ENCODE measurements at regions not wholly inside any gene's neighbourhood (a gene's known extent, or its start where the extent isn't known, plus 50 kb on each side); places are given as distances from the start of the nearest gene placed in this dataset.

DNA sequence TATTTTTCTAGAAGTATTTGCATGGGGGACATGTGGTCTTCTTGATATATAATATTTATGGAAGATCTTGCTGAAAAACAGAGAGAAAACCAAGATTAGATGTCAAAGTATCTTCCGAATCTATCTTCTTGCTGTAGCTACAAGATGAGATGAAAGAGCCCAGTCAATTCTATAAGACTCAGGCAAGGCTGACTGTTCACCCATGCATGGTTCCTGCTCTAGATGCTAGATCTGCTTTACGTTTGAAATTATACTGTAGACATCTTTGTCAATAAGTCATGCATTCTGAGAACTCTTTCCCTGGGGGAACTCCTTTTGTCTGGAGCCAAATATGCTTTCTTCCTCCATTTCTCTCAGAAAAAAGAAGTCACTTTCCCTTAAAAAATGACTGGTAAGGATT lies 1292.0 kb downstream of the XPNPEP1 start:
- 86% methylated on average over 2 of the region's 2 CpGs for WGBS
- no peaks in the 10 kb centered on the region for H3K36me3 ChIP-seq (ENCODE audit: control insufficient read depth in 2 of 2, insufficient read depth in 2 of 2, low read length in 1 of 2)
- no peaks in the 10 kb centered on the region for H3K27me3 ChIP-seq (ENCODE audit: control insufficient read depth in 2 of 2, insufficient read depth in 1 of 2, low read length in 1 of 2)
- DNase-seq (ENCODE audit: low read depth in 6 of 9, low spot score in 9 of 9) = no peak
- no peak overlapping the region for H3K4me3 ChIP-seq (ENCODE audit: low read length in 2 of 2)
- H3K9me3 ChIP-seq (ENCODE audit: control insufficient read depth in 2 of 2, insufficient read depth in 1 of 2, low read length in 1 of 2) = no peaks in the 10 kb centered on the region
- H3K27ac ChIP-seq (ENCODE audit: low read depth in 1 of 2, low read length in 1 of 2) = no peak overlapping the region
- H3K4me1 ChIP-seq (ENCODE audit: control insufficient read depth in 2 of 2, insufficient read depth in 2 of 2, low read length in 2 of 2) = no peaks in the 10 kb centered on the region

DNA sequence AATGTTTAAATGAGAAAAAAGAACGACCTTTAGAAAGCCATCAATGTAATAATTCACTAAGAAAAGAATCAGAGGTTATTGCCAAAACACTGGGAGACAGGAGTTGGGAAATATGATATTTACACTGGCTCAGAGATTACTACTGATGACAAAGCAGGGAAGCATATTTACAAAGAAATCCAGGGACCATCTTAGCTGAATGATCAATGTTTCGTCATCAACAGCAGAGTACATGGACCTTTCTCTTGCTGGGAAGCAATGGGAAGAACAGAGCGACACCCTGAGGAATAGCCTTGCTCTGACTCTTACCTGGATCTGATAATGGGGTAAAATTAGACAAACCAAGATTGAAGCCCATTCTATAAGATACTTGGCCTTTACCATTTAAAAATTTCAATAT lies 1293.5 kb downstream of the XPNPEP1 start:
- H3K27me3 ChIP-seq (ENCODE audit: control insufficient read depth in 2 of 2, insufficient read depth in 1 of 2, low read length in 1 of 2) = no peaks in the 10 kb centered on the region
- no peaks in the 10 kb centered on the region for H3K4me1 ChIP-seq (ENCODE audit: control insufficient read depth in 2 of 2, insufficient read depth in 2 of 2, low read length in 2 of 2)
- no peak overlapping the region for H3K27ac ChIP-seq (ENCODE audit: low read depth in 1 of 2, low read length in 1 of 2)
- DNase-seq (ENCODE audit: low read depth in 6 of 9, low spot score in 9 of 9) = no peak
- no peaks in the 10 kb centered on the region for H3K9me3 ChIP-seq (ENCODE audit: control insufficient read depth in 2 of 2, insufficient read depth in 1 of 2, low read length in 1 of 2)
- H3K36me3 ChIP-seq (ENCODE audit: control insufficient read depth in 2 of 2, insufficient read depth in 2 of 2, low read length in 1 of 2) = no peaks in the 10 kb centered on the region
- 71% methylated on average over 3 of the region's 3 CpGs for WGBS
- H3K4me3 ChIP-seq (ENCODE audit: low read length in 2 of 2) = no peak overlapping the region

DNA sequence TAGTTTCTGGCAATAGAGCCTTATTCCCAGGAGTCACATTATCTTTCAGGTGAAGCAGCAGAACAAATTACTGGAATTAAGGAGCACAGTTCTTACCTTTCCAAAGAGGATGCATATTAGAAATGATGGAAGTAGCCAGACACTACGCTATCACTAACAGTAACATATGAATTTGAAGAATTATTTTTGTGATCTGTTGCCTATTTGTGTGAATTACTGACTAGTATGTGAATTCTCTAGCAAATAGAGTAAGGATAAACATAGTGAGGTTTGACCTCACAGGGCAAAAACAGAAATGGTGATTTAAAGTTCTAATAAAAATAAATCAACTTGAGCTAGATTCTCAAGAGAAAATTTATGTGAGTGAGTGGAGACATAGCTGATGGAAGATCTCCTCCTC lies 1299.3 kb downstream of the XPNPEP1 start:
- H3K4me3 ChIP-seq (ENCODE audit: low read length in 2 of 2) = no peak overlapping the region
- H3K27me3 ChIP-seq (ENCODE audit: control insufficient read depth in 2 of 2, insufficient read depth in 1 of 2, low read length in 1 of 2) = no peaks in the 10 kb centered on the region
- WGBS = 80% methylated on average over 1 of the region's 1 CpG
- H3K4me1 ChIP-seq (ENCODE audit: control insufficient read depth in 2 of 2, insufficient read depth in 2 of 2, low read length in 2 of 2) = no peaks in the 10 kb centered on the region
- H3K9me3 ChIP-seq (ENCODE audit: control insufficient read depth in 2 of 2, insufficient read depth in 1 of 2, low read length in 1 of 2) = no peaks in the 10 kb centered on the region
- no peak overlapping the region for H3K27ac ChIP-seq (ENCODE audit: low read depth in 1 of 2, low read length in 1 of 2)
- DNase-seq (ENCODE audit: low read depth in 6 of 9, low spot score in 9 of 9) = no peak
- no peaks in the 10 kb centered on the region for H3K36me3 ChIP-seq (ENCODE audit: control insufficient read depth in 2 of 2, insufficient read depth in 2 of 2, low read length in 1 of 2)

DNA sequence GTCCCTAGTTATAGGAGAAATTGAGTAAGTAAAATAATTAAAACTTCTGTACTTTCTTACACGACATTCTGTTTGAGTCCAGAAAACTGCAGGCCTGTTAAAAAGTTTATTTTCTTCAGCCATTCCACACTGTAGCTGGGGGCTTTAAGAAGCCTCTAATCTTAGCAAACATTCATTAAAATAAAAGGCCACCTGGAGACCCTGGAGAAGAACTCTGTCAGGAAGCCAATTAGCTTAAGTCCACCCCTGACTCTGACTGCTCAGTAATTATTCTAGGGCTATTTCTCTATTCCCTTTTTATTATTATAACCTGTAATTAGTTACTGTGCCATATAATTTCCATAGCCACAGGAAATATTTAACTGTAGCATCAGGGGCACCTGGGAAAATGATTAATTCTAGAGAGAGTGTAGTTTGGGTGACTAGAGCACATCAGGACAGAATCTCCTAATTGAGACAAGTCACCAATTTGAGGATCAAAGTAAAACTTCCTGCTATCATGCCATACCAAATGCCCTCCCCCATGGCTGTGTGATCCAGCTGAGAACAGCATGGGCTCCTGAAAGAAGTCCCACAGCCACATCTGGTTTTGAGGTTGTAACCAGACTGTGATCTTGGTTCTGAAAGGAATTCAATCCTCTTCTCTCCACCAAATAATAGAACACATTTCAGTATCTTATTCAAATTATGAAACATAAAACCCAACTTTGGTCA lies 1302.3 kb downstream of the XPNPEP1 start:
- no peaks in the 10 kb centered on the region for H3K9me3 ChIP-seq (ENCODE audit: control insufficient read depth in 2 of 2, insufficient read depth in 1 of 2, low read length in 1 of 2)
- WGBS = 65% methylated on average over 1 of the region's 1 CpG

DNA sequence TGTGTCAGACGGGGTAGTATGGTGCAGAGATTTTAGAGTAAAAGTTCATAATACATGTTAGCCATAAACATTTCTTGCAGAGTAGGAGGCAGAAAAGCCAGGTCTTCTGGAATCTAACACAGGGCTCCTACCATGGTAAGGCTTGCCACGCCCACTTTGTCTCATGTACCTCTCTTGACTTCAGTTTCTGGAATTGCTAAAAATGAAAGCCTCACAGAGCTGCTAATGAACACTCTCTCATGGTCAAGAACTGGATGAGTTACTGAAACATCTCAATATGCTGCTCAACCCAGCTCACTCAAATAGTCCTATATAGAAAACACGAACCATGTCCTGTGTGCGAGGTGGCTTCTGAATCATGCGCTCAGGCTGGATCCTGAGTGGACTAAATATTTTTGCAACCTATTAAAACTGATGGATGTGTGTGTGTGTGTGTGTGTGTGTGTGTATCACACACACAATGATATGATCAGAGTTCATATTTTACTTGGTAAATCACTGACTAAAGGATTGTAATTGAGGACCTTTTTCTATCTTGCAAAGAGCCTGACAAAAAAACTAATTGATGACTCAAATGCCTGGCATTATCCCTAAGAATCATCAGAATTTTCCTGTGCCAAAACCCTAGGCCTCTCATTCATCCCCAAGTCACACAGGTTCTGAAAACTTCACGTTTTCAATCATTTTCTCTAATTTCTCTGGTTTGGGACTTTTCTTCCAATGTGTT lies 1306.6 kb downstream of the XPNPEP1 start:
- Histone ChIP-seq H3K27ac (ENCODE audit: low read depth in 1 of 2, low read length in 1 of 2) (no peak overlapping the region), H3K9me3 (ENCODE audit: control insufficient read depth in 2 of 2, insufficient read depth in 1 of 2, low read length in 1 of 2) (no peaks in the 10 kb centered on the region), H3K4me1 (ENCODE audit: control insufficient read depth in 2 of 2, insufficient read depth in 2 of 2, low read length in 2 of 2) (no peaks in the 10 kb centered on the region), H3K4me3 (ENCODE audit: low read length in 2 of 2) (no peak overlapping the region), H3K36me3 (ENCODE audit: control insufficient read depth in 2 of 2, insufficient read depth in 2 of 2, low read length in 1 of 2) (no peaks in the 10 kb centered on the region), H3K27me3 (ENCODE audit: control insufficient read depth in 2 of 2, insufficient read depth in 1 of 2, low read length in 1 of 2) (no peaks in the 10 kb centered on the region)
- 83% methylated on average over 6 of the region's 6 CpGs for WGBS
- DNase-seq (ENCODE audit: low read depth in 6 of 9, low spot score in 9 of 9) = no peak

More for the DNA sequence above, 1302.3 kb downstream of the XPNPEP1 start:
- DNase-seq (ENCODE audit: low read depth in 6 of 9, low spot score in 9 of 9) = no peak
- H3K4me3 ChIP-seq (ENCODE audit: low read length in 2 of 2) = no peak overlapping the region
- H3K27ac ChIP-seq (ENCODE audit: low read depth in 1 of 2, low read length in 1 of 2) = no peak overlapping the region
- no peaks in the 10 kb centered on the region for H3K27me3 ChIP-seq (ENCODE audit: control insufficient read depth in 2 of 2, insufficient read depth in 1 of 2, low read length in 1 of 2)
- H3K36me3 ChIP-seq (ENCODE audit: control insufficient read depth in 2 of 2, insufficient read depth in 2 of 2, low read length in 1 of 2) = no peaks in the 10 kb centered on the region
- H3K4me1 ChIP-seq (ENCODE audit: control insufficient read depth in 2 of 2, insufficient read depth in 2 of 2, low read length in 2 of 2) = no peaks in the 10 kb centered on the region

DNA sequence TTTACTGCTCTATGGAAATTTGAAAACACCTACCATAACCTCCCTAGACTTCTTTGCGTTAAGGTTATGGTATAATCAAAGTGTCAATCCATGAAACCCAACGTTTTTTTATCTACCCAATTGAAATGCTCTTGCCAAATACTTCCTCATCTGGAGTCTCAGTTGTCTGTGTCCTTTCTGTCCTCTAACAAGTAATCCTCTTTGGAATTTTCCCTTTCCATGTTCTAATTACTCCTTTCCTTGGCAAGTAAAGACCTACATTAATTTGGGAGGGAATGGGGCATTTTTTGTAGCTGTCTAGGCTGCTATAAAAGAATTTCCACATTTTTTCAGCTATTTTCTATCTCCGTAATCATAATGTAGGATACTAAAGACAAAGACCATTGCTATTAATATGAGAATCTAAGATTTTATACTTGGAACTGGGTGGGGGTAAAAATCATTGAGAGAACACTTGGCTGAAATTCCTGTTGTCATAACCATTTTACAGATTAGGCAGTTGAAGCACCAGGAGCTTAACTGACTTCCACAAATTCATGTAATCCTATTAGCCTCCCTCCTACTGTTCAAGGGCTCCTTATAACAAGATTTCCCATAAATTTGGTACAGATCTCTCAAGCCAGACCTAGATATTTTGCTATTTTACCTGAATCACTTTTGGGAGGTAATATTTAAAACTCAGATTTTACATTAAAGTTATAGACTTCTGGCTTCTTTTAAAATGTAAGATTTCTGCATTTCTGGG lies 1307.6 kb downstream of the XPNPEP1 start:
- WGBS = 77% methylated on average over 3 of the region's 3 CpGs
- H3K4me3 ChIP-seq (ENCODE audit: low read length in 2 of 2) = no peak overlapping the region
- H3K27me3 ChIP-seq (ENCODE audit: control insufficient read depth in 2 of 2, insufficient read depth in 1 of 2, low read length in 1 of 2) = no peaks in the 10 kb centered on the region

DNA sequence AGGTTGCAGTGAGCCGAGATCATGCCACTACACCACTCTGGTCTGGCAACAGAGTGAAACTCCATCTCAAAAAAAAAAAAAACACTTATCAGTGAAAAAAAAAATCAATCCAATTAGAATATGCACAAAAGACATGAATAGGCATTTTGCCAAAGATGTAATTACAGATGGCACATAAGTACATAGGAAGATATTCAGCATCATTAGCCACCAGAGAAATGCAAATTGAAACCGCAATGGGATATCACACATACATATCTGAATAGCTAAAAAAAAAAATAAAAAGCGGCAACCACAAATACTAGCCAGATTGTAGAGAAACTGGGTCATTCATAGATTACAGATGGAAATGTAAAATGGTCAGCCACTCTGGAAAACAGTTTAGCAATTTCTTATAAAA lies 1310.8 kb downstream of the XPNPEP1 start:
- no peaks in the 10 kb centered on the region for H3K4me1 ChIP-seq (ENCODE audit: control insufficient read depth in 2 of 2, insufficient read depth in 2 of 2, low read length in 2 of 2)
- 60% methylated on average over 3 of the region's 3 CpGs for WGBS
- no peaks in the 10 kb centered on the region for H3K9me3 ChIP-seq (ENCODE audit: control insufficient read depth in 2 of 2, insufficient read depth in 1 of 2, low read length in 1 of 2)
- H3K4me3 ChIP-seq (ENCODE audit: low read length in 2 of 2) = no peak overlapping the region
- no peaks in the 10 kb centered on the region for H3K27me3 ChIP-seq (ENCODE audit: control insufficient read depth in 2 of 2, insufficient read depth in 1 of 2, low read length in 1 of 2)
- no peak for DNase-seq (ENCODE audit: low read depth in 6 of 9, low spot score in 9 of 9)
- no peak overlapping the region for H3K27ac ChIP-seq (ENCODE audit: low read depth in 1 of 2, low read length in 1 of 2)
- H3K36me3 ChIP-seq (ENCODE audit: control insufficient read depth in 2 of 2, insufficient read depth in 2 of 2, low read length in 1 of 2) = no peaks in the 10 kb centered on the region

More for the DNA sequence above, 1307.6 kb downstream of the XPNPEP1 start:
- DNase-seq (ENCODE audit: low read depth in 6 of 9, low spot score in 9 of 9) = no peak
- no peaks in the 10 kb centered on the region for H3K36me3 ChIP-seq (ENCODE audit: control insufficient read depth in 2 of 2, insufficient read depth in 2 of 2, low read length in 1 of 2)
- no peaks in the 10 kb centered on the region for H3K4me1 ChIP-seq (ENCODE audit: control insufficient read depth in 2 of 2, insufficient read depth in 2 of 2, low read length in 2 of 2)
- H3K27ac ChIP-seq (ENCODE audit: low read depth in 1 of 2, low read length in 1 of 2) = no peak overlapping the region
- H3K9me3 ChIP-seq (ENCODE audit: control insufficient read depth in 2 of 2, insufficient read depth in 1 of 2, low read length in 1 of 2) = no peaks in the 10 kb centered on the region

DNA sequence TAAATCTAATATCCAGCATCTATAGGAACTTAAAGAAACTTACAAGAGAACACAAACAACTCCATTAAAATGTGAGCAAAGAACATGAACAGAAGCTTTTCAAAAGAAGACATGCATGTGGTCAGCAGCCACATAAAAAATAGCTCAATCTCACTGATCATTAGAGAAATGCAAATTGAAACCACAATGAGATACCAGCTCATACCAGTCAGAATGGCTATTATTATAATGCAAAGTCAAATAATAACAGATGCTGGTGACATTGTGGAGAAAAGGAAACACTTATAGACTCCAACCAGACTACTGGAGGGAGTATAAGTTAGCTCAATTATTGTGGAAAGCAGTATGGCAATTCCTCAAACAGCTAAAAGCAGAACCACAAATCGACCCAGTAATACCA lies 1314.5 kb downstream of the XPNPEP1 start:
- no peak for DNase-seq (ENCODE audit: low read depth in 6 of 9, low spot score in 9 of 9)
- Histone ChIP-seq H3K4me3 (ENCODE audit: low read length in 2 of 2) (no peak overlapping the region), H3K27ac (ENCODE audit: low read depth in 1 of 2, low read length in 1 of 2) (no peak overlapping the region), H3K27me3 (ENCODE audit: control insufficient read depth in 2 of 2, insufficient read depth in 1 of 2, low read length in 1 of 2) (no peaks in the 10 kb centered on the region), H3K9me3 (ENCODE audit: control insufficient read depth in 2 of 2, insufficient read depth in 1 of 2, low read length in 1 of 2) (no peaks in the 10 kb centered on the region), H3K4me1 (ENCODE audit: control insufficient read depth in 2 of 2, insufficient read depth in 2 of 2, low read length in 2 of 2) (no peaks in the 10 kb centered on the region), H3K36me3 (ENCODE audit: control insufficient read depth in 2 of 2, insufficient read depth in 2 of 2, low read length in 1 of 2) (no peaks in the 10 kb centered on the region)
- 65% methylated on average over 1 of the region's 1 CpG for WGBS

DNA sequence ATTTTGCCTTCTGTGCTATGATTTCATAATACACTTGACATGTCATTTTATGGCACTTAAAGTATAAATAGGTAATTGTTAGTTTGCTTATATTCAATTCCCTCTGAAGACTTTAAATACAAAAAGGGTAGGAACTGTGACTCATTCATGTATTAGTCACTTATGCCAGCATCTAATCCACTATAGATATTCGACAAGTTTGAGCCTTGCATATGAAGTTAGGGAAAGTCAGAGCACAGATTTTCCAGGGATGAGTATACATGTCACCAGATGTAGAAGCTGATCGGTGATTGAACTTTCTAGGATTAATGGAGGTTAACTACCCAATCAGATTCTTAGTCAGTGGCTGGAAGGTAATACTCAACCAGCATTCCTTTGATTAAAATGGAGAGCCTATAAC lies 1321.5 kb downstream of the XPNPEP1 start:
- H3K4me1 ChIP-seq (ENCODE audit: control insufficient read depth in 2 of 2, insufficient read depth in 2 of 2, low read length in 2 of 2) = no peaks in the 10 kb centered on the region
- H3K27me3 ChIP-seq (ENCODE audit: control insufficient read depth in 2 of 2, insufficient read depth in 1 of 2, low read length in 1 of 2) = no peaks in the 10 kb centered on the region
- H3K36me3 ChIP-seq (ENCODE audit: control insufficient read depth in 2 of 2, insufficient read depth in 2 of 2, low read length in 1 of 2) = no peaks in the 10 kb centered on the region
- no peak overlapping the region for H3K27ac ChIP-seq (ENCODE audit: low read depth in 1 of 2, low read length in 1 of 2)
- WGBS = 97% methylated on average over 2 of the region's 2 CpGs
- H3K9me3 ChIP-seq (ENCODE audit: control insufficient read depth in 2 of 2, insufficient read depth in 1 of 2, low read length in 1 of 2) = no peaks in the 10 kb centered on the region
- H3K4me3 ChIP-seq (ENCODE audit: low read length in 2 of 2) = no peak overlapping the region
- DNase-seq (ENCODE audit: low read depth in 6 of 9, low spot score in 9 of 9) = no peak
